Nephron (organoid): ENCODE measurements at regions not wholly inside any gene's neighbourhood (a gene's known extent, or its start where the extent isn't known, plus 50 kb on each side); places are given as distances from the start of the nearest gene placed in this dataset.

ENCODE experiments used
- H3K27ac Mint-ChIP-seq, 3 experiments: 2 replicates each; pipeline ENCODE4 v1.8.0; 2020; ENCODE audit warnings: mixed read lengths in 3 of 3, mild to moderate bottlenecking in 2 of 3, moderate library complexity in 1 of 3
- H3K27me3 Mint-ChIP-seq: 2 replicates; pipeline ENCODE4 v1.8.0; 2021; ENCODE audit warnings: low read depth, mild to moderate bottlenecking, moderate library complexity, mixed read lengths
- H3K36me3 Mint-ChIP-seq: 2 replicates; pipeline ENCODE4 v1.8.0; 2020; ENCODE audit warnings: low read depth, mixed read lengths
- H3K4me1 Mint-ChIP-seq: 2 replicates; pipeline ENCODE4 v1.8.0; 2020; ENCODE audit warnings: mixed read lengths
- H3K4me3 Mint-ChIP-seq, 3 experiments: 2 replicates each; pipeline ENCODE4 v1.8.0; 2020; ENCODE audit warnings: mild to moderate bottlenecking in 3 of 3, mixed read lengths in 3 of 3, moderate library complexity in 2 of 3
- H3K9me3 Mint-ChIP-seq: 2 replicates; pipeline ENCODE4 v1.8.0; 2020; ENCODE audit warnings: mixed read lengths
- TF ChIP-seq, protein P1 (sequence below), 3 experiments: fragments of 200-600 bp; sonication (generic); IDR thresholded peaks; one replicate each; pipeline ENCODE4 v1.5.0; 2021; ENCODE audit warnings: antibody characterized with exemption in 3 of 3; ENCODE audit not compliant: unreplicated experiment in 3 of 3

DNA sequence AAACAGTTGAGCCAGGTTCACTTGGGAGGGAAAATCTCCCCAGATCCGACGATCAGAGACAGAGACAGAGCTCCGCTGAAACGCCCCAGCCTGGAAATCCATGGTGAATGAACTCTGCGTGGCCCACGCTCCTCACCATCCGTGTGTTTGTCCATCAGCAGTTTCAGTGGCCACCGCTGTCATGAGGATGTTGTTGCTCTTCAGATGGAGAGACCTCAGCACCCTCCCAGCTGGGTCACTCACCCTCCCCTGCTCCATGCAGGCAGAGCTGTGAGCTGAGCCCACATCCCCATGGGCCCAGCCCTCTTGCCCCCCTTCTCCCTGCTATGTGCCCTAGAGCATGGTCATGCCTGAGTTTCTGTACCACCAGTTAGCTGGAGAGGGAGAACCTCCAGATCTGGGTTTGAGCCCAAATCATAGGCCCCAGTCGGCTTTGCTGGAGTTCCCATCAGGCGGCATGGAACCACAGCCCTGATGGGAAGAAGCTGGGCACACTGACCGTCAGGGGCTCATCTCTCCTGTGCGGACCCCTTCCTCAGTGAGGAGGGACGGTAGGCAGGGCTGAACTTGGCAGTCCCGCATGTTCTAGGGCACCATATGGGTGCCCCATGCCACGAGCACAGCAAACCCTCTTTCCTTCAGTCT lies 154.4 kb upstream of the COL5A1 start:
- peaks cover 15% of the 10 kb centered on the region for H3K4me1 Mint-ChIP-seq
- peaks cover 29% of the 10 kb centered on the region for H3K27me3 Mint-ChIP-seq
- H3K27ac Mint-ChIP-seq: peak overlapping the region in 1 of 3 experiments; percentile 39
- H3K4me3 Mint-ChIP-seq: no peak overlapping the region
- no peaks in the 10 kb centered on the region for H3K36me3 Mint-ChIP-seq
- H3K9me3 Mint-ChIP-seq: no peaks in the 10 kb centered on the region
- TF ChIP-seq, protein P1, sequence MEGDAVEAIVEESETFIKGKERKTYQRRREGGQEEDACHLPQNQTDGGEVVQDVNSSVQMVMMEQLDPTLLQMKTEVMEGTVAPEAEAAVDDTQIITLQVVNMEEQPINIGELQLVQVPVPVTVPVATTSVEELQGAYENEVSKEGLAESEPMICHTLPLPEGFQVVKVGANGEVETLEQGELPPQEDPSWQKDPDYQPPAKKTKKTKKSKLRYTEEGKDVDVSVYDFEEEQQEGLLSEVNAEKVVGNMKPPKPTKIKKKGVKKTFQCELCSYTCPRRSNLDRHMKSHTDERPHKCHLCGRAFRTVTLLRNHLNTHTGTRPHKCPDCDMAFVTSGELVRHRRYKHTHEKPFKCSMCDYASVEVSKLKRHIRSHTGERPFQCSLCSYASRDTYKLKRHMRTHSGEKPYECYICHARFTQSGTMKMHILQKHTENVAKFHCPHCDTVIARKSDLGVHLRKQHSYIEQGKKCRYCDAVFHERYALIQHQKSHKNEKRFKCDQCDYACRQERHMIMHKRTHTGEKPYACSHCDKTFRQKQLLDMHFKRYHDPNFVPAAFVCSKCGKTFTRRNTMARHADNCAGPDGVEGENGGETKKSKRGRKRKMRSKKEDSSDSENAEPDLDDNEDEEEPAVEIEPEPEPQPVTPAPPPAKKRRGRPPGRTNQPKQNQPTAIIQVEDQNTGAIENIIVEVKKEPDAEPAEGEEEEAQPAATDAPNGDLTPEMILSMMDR (IDR thresholded peaks at IDR 0.05; ENCODE audit: unreplicated experiment in 3 of 3): no peak

GRCh38 chr9:134488331-134489280 lies 153.0 kb upstream of the COL5A1 start:
- H3K36me3 Mint-ChIP-seq: no peaks in the 10 kb centered on the region
- H3K4me3 Mint-ChIP-seq: no peak overlapping the region
- peaks cover 25% of the 10 kb centered on the region for H3K4me1 Mint-ChIP-seq
- H3K27me3 Mint-ChIP-seq: peaks cover 25% of the 10 kb centered on the region
- TF ChIP-seq, protein P1 (IDR thresholded peaks at IDR 0.05; ENCODE audit: unreplicated experiment in 3 of 3): no peak
- no peaks in the 10 kb centered on the region for H3K9me3 Mint-ChIP-seq
- peak overlapping the region in 2 of 3 experiments; percentile 61 to 69 for H3K27ac Mint-ChIP-seq

DNA sequence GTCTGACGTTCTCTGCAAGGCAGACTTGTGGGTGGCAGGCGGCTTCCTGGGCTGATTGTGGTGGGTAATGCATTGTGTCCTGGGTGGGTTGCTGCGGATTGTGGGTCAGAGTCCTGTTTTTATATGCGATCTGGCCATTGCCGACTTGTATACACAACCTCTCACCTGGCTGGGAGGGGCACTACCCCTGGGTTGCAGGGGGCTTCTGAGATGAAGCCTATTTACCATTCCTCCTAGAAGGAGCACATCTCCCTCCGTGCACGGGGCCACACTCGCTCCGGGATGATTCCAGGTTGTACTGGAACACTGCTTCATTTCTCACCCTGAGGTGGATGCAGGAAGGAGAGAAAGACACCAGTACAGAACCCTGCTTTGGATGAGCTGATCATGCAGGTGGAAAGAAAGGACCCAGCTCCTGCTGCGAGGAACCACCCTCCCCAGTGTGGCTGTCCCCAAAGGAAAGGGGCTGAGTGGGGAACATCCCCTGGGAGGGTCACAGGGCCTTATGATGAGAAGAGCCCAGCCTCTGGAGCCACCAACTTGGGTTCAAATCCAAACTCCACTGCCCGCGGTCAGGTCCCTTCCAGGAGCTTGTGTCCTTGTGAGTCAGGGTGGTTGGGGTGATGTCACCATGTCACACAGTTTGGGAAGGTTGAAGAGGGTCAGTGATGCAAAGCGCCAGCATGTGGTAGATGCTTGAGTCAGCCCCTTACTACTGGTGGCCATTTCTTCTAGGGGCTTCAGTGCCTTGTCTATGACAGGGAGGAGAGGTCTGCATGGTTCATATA lies 151.8 kb upstream of the COL5A1 start:
- peak overlapping the region in 2 of 3 experiments; percentile 61 to 69 for H3K27ac Mint-ChIP-seq
- H3K36me3 Mint-ChIP-seq: no peaks in the 10 kb centered on the region
- H3K4me1 Mint-ChIP-seq: peaks cover 25% of the 10 kb centered on the region
- no peak overlapping the region for H3K4me3 Mint-ChIP-seq
- H3K9me3 Mint-ChIP-seq: no peaks in the 10 kb centered on the region
- TF ChIP-seq, protein P1 (IDR thresholded peaks at IDR 0.05; ENCODE audit: unreplicated experiment in 3 of 3): no peak
- peaks cover 25% of the 10 kb centered on the region for H3K27me3 Mint-ChIP-seq

DNA sequence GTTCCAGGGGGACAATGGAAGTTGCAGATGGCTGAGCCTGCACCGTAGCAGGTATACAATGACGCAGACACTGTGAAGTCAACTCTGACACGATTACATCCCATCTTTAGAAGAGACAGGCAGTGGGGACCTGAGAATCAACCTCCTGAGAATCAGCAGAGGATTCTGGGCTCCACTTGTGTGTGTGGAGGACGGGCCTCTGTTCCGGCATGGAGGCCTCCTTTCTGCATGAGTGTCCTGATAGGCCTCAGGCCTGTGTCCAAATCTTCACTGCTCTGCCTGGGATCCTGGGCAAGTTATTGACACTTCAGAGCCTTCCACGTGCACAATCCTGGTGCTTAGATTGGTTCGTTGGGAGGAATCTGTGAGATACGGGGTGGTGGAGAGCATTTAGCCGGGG lies 151.2 kb upstream of the COL5A1 start:
- Mint-ChIP-seq H3K36me3 (no peaks in the 10 kb centered on the region), H3K4me1 (peaks cover 25% of the 10 kb centered on the region), H3K4me3 (no peak overlapping the region), H3K27ac (peak overlapping the region in 2 of 3 experiments; percentile 61 to 62), H3K9me3 (no peaks in the 10 kb centered on the region), H3K27me3 (peaks cover 25% of the 10 kb centered on the region)
- TF ChIP-seq, protein P1 (IDR thresholded peaks at IDR 0.05; ENCODE audit: unreplicated experiment in 3 of 3): no peak

DNA sequence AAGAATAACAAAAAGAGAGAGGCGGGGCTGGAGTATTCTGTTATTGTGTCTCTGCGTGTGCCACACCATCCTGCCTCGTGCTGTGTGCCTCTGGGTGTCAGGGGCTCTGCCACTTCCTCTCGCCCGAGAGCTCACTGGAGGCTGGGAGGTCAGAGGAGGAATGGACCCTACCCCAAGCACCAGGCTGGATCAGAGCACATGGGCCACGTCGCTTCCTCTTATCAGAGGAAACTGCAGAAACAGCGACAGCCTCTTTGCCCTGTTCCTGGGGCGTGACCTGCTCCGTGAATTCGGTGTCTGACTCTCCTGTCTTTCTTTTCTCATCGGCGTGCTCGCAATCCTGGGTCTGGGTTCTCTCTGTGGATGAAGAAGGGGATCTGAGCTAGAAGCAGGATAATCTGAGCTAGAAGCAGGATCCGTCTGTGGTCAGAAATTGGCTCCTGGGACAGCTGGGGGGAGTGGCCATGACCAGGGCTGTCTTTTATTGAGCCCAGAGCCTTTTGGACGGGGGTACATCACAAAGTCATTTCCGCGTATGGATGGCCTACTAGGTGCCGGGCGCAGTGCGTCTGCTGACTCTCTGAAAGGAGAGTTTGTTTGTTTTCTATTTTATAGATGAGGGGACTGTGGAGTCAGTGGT lies 150.3 kb upstream of the COL5A1 start:
- Mint-ChIP-seq H3K4me1 (peaks cover 25% of the 10 kb centered on the region), H3K4me3 (peak overlapping the region in 1 of 3 experiments; percentile 21), H3K9me3 (no peaks in the 10 kb centered on the region), H3K27ac (peak overlapping the region; percentile 72 to 94 (median 83)), H3K27me3 (peaks cover 25% of the 10 kb centered on the region), H3K36me3 (no peaks in the 10 kb centered on the region)
- TF ChIP-seq, protein P1 (IDR thresholded peaks at IDR 0.05; ENCODE audit: unreplicated experiment in 3 of 3): no peak
